HEK293 (cell line): ENCODE measurements at regions not wholly inside any gene's neighbourhood (a gene's known extent, or its start where the extent isn't known, plus 50 kb on each side); places are given as distances from the start of the nearest gene placed in this dataset.
"Not testable (repeated sequence)": the region's sequence is repeated elsewhere in the genome, so short reads cannot be mapped to it uniquely, and the experiment has no call there.

Experiments used
- CTCF ChIA-PET: fragments of 350-600 bp; formaldehyde crosslinking; extraction: SDS; loops from one replicate; lab custom pipeline; 2021; ENCODE audit warnings: antibody characterized with exemption; lab: Yijun Ruan, JAX
- POLR2A ChIA-PET: fragments of 300-600 bp; formaldehyde crosslinking; extraction: SDS; loops from one replicate; lab custom pipeline; 2020; ENCODE audit warnings: antibody characterized with exemption, inconsistent platforms; lab: Yijun Ruan, JAX
- H3K27ac ChIP-seq: fragments of 200-500 bp; sonication (Bioruptor generic); 2 replicates; pipeline ENCODE4 v1.5.1; 2014; ENCODE audit warnings: low read depth, low read length, control low read depth, inconsistent platforms; ENCODE audit errors: extremely low read depth
- H3K36me3 ChIP-seq, 2 experiments: fragments of 200-500 bp in 1 of 2; sonication (Bioruptor generic) in 1 of 2; 1 replicate in 1 of 2; 2 replicates in 1 of 2; pipeline ENCODE4 v1.5.1; 2014 to 2017; ENCODE audit warnings: inconsistent platforms in 2 of 2, low read length in 2 of 2; ENCODE audit not compliant: control insufficient read depth in 2 of 2, insufficient read depth in 1 of 2
- H3K4me1 ChIP-seq: fragments of 200-500 bp; sonication (Bioruptor generic); 2 replicates; pipeline ENCODE4 v1.5.1; 2014; ENCODE audit warnings: mild to moderate bottlenecking, low read length, inconsistent platforms; ENCODE audit not compliant: control insufficient read depth, insufficient read depth
- H3K4me3 ChIP-seq: 2 replicates; pipeline ENCODE4 v1.5.1; 2011; ENCODE audit warnings: low read depth, mild to moderate bottlenecking, control low read depth, low read length, moderate library complexity
- H3K9me3 ChIP-seq: fragments of 200-500 bp; sonication (Bioruptor generic); 2 replicates; pipeline ENCODE4 v1.5.1; 2014; ENCODE audit warnings: low read depth, low read length, inconsistent platforms; ENCODE audit not compliant: control insufficient read depth, insufficient read depth
- BCL11A ChIP-seq: fragments of 450-650 bp; formaldehyde crosslinking; IDR thresholded peaks from 2 replicates; pipeline ENCODE4 v1.5.1; 2016; ENCODE audit warnings: low read depth, missing biosample characterization, missing genetic modification characterization
- SETDB1 ChIP-seq: IDR thresholded peaks from one replicate; pipeline ENCODE4 v1.6.1; 2017; ENCODE audit warnings: mild to moderate bottlenecking, low read length, moderate library complexity, mixed read lengths; ENCODE audit not compliant: insufficient read length
- TCF7L2 ChIP-seq: IDR thresholded peaks from 2 replicates; pipeline ENCODE4 v1.6.1; 2011; ENCODE audit warnings: low read depth, mild to moderate bottlenecking, inconsistent platforms, low read length, moderate library complexity, borderline replicate concordance
- ZNF155 ChIP-seq: fragments of 450-650 bp; formaldehyde crosslinking; IDR thresholded peaks from 2 replicates; pipeline ENCODE4 v1.5.1; 2016; ENCODE audit warnings: missing biosample characterization, missing genetic modification characterization
- ZNF211 ChIP-seq: fragments of 450-650 bp; formaldehyde crosslinking; IDR thresholded peaks from 2 replicates; pipeline ENCODE4 v1.5.1; 2016; ENCODE audit warnings: low read depth, missing biosample characterization, missing genetic modification characterization
- ZNF391 ChIP-seq: fragments of 450-650 bp; formaldehyde crosslinking; IDR thresholded peaks from 2 replicates; pipeline ENCODE4 v1.5.1; 2016; ENCODE audit warnings: low read depth, missing biosample characterization, missing genetic modification characterization, borderline replicate concordance
- ZNF394 ChIP-seq: fragments of 450-650 bp; formaldehyde crosslinking; IDR thresholded peaks from 2 replicates; pipeline ENCODE4 v1.5.1; 2016; ENCODE audit warnings: missing biosample characterization, missing genetic modification characterization, mild to moderate bottlenecking, moderate library complexity, borderline replicate concordance
- ZNF529 ChIP-seq: fragments of 450-650 bp; formaldehyde crosslinking; IDR thresholded peaks from 2 replicates; pipeline ENCODE4 v1.5.1; 2017; ENCODE audit warnings: missing genetic modification characterization, missing biosample characterization; ENCODE audit not compliant: insufficient replicate concordance
- ZNF658 ChIP-seq: fragments of 450-650 bp; formaldehyde crosslinking; IDR thresholded peaks from 2 replicates; pipeline ENCODE4; 2016; ENCODE audit warnings: missing biosample characterization, missing genetic modification characterization
- ZNF776 ChIP-seq: fragments of 450-650 bp; formaldehyde crosslinking; IDR thresholded peaks from 2 replicates; pipeline ENCODE4 v1.5.0; 2017; ENCODE audit warnings: missing biosample characterization, missing genetic modification characterization, borderline replicate concordance
- ZNF843 ChIP-seq: fragments of 450-650 bp; formaldehyde crosslinking; IDR thresholded peaks from 2 replicates; pipeline ENCODE4 v1.5.1; 2016; ENCODE audit warnings: missing biosample characterization, missing genetic modification characterization
- TF ChIP-seq, protein P1 (sequence below): fragments of 450-650 bp; formaldehyde crosslinking; IDR thresholded peaks from 2 replicates; pipeline ENCODE4 v1.5.1; 2016; ENCODE audit warnings: missing biosample characterization, missing genetic modification characterization
- TF ChIP-seq, protein P2 (sequence below): fragments of 450-650 bp; formaldehyde crosslinking; IDR thresholded peaks from 2 replicates; pipeline ENCODE4 v1.5.1; 2016; ENCODE audit warnings: missing biosample characterization, missing genetic modification characterization
- TF ChIP-seq, protein P3 (sequence below): fragments of 450-650 bp; formaldehyde crosslinking; IDR thresholded peaks from 2 replicates; pipeline ENCODE4 v1.5.1; 2017; ENCODE audit warnings: missing biosample characterization, missing genetic modification characterization
- TF ChIP-seq, protein P4 (sequence below): fragments of 450-650 bp; formaldehyde crosslinking; IDR thresholded peaks from 2 replicates; pipeline ENCODE4 v1.5.1; 2016; ENCODE audit warnings: missing biosample characterization, missing genetic modification characterization
- TF ChIP-seq, protein P5 (sequence below): fragments of 450-650 bp; formaldehyde crosslinking; IDR thresholded peaks from 2 replicates; pipeline ENCODE4 v1.5.1; 2016; ENCODE audit warnings: missing biosample characterization, missing genetic modification characterization
- TF ChIP-seq, protein P6 (sequence below): fragments of 450-650 bp; formaldehyde crosslinking; IDR thresholded peaks from 2 replicates; pipeline ENCODE4; 2016; ENCODE audit warnings: missing biosample characterization, missing genetic modification characterization
- TF ChIP-seq, protein P7 (sequence below): fragments of 450-650 bp; formaldehyde crosslinking; IDR thresholded peaks from 2 replicates; pipeline ENCODE4 v1.5.1; 2016; ENCODE audit warnings: missing biosample characterization, missing genetic modification characterization

DNA sequence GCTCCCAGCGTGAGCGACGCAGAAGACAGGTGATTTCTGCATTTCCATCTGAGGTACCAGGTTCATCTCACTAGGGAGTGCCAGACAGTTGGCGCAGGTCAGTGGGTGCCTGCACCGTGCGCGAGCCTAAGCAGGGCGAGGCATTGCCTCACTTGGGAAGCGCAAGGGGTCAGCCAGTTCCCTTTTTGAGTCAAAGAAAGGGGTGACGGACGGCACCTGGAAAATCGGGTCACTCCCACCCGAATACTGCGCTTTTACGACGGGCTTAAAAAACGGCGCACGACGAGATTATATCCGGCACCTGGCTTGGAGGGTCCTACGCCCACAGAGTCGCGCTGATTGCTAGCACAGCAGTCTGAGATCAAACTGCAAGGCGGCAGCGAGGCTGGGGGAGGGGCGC, 915.9 kb upstream of the FBXO33 start:
- H3K9me3 ChIP-seq, H3K27ac ChIP-seq, H3K36me3 ChIP-seq, H3K4me1 ChIP-seq, POLR2A ChIA-PET, CTCF ChIA-PET, H3K4me3 ChIP-seq: not testable (repeated sequence)

DNA sequence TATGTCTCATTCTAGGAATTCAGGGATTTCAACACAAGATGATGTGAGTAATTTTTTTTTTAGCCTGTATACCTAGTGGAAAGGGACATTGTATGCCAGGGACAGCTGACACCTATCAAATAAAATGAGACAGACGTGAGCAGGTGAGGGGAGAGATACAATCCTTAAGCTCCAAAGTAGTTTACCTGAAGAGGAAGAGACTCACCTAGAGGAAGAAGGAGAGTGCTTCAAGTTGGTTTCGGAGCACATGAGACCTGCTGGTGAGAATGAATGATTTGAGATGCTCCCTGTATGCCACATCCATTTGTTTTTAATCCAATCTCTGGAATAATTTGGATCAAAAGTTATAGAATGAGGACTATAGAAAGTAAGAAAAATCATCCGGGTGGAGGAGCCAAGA, 915.4 kb upstream of the FBXO33 start:
- H3K36me3 ChIP-seq, result no peaks in the 10 kb centered on the region
- no peaks in the 10 kb centered on the region for H3K9me3 ChIP-seq
- no peak overlapping the region for H3K4me3 ChIP-seq
- no peak overlapping the region for H3K27ac ChIP-seq
- H3K4me1 ChIP-seq, result no peaks in the 10 kb centered on the region
- ChIA-PET POLR2A (no interaction called here), CTCF (no interaction called here)
- TF ChIP-seq ZNF529 (tag by site-specific recombination) (no peak), ZNF391 (no peak), SETDB1 (no peak), ZNF211 (tag by site-specific recombination) (no peak), ZNF843 (no peak), TCF7L2 (no peak), ZNF394 (tag by site-specific recombination) (no peak), ZNF155 (tag by site-specific recombination) (no peak), ZNF776 (tag by site-specific recombination) (no peak), BCL11A (no peak), ZNF658 (tag by site-specific recombination) (no peak)
- TF ChIP-seq, protein P1, sequence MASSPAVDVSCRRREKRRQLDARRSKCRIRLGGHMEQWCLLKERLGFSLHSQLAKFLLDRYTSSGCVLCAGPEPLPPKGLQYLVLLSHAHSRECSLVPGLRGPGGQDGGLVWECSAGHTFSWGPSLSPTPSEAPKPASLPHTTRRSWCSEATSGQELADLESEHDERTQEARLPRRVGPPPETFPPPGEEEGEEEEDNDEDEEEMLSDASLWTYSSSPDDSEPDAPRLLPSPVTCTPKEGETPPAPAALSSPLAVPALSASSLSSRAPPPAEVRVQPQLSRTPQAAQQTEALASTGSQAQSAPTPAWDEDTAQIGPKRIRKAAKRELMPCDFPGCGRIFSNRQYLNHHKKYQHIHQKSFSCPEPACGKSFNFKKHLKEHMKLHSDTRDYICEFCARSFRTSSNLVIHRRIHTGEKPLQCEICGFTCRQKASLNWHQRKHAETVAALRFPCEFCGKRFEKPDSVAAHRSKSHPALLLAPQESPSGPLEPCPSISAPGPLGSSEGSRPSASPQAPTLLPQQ (tag by site-specific recombination), result no peak
- TF ChIP-seq, protein P2, sequence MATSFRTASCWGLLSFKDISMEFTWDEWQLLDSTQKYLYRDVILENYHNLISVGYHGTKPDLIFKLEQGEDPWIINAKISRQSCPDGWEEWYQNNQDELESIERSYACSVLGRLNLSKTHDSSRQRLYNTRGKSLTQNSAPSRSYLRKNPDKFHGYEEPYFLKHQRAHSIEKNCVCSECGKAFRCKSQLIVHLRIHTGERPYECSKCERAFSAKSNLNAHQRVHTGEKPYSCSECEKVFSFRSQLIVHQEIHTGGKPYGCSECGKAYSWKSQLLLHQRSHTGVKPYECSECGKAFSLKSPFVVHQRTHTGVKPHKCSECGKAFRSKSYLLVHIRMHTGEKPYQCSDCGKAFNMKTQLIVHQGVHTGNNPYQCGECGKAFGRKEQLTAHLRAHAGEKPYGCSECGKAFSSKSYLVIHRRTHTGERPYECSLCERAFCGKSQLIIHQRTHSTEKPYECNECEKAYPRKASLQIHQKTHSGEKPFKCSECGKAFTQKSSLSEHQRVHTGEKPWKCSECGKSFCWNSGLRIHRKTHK (tag by site-specific recombination), result no peak
- TF ChIP-seq, protein P3, sequence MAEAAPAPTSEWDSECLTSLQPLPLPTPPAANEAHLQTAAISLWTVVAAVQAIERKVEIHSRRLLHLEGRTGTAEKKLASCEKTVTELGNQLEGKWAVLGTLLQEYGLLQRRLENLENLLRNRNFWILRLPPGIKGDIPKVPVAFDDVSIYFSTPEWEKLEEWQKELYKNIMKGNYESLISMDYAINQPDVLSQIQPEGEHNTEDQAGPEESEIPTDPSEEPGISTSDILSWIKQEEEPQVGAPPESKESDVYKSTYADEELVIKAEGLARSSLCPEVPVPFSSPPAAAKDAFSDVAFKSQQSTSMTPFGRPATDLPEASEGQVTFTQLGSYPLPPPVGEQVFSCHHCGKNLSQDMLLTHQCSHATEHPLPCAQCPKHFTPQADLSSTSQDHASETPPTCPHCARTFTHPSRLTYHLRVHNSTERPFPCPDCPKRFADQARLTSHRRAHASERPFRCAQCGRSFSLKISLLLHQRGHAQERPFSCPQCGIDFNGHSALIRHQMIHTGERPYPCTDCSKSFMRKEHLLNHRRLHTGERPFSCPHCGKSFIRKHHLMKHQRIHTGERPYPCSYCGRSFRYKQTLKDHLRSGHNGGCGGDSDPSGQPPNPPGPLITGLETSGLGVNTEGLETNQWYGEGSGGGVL, result no peak
- TF ChIP-seq, protein P4, sequence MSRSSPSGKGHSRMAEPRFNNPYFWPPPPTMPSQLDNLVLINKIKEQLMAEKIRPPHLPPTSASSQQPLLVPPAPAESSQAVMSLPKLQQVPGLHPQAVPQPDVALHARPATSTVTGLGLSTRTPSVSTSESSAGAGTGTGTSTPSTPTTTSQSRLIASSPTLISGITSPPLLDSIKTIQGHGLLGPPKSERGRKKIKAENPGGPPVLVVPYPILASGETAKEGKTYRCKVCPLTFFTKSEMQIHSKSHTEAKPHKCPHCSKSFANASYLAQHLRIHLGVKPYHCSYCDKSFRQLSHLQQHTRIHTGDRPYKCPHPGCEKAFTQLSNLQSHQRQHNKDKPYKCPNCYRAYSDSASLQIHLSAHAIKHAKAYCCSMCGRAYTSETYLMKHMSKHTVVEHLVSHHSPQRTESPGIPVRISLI, result no peak
- TF ChIP-seq, protein P5, sequence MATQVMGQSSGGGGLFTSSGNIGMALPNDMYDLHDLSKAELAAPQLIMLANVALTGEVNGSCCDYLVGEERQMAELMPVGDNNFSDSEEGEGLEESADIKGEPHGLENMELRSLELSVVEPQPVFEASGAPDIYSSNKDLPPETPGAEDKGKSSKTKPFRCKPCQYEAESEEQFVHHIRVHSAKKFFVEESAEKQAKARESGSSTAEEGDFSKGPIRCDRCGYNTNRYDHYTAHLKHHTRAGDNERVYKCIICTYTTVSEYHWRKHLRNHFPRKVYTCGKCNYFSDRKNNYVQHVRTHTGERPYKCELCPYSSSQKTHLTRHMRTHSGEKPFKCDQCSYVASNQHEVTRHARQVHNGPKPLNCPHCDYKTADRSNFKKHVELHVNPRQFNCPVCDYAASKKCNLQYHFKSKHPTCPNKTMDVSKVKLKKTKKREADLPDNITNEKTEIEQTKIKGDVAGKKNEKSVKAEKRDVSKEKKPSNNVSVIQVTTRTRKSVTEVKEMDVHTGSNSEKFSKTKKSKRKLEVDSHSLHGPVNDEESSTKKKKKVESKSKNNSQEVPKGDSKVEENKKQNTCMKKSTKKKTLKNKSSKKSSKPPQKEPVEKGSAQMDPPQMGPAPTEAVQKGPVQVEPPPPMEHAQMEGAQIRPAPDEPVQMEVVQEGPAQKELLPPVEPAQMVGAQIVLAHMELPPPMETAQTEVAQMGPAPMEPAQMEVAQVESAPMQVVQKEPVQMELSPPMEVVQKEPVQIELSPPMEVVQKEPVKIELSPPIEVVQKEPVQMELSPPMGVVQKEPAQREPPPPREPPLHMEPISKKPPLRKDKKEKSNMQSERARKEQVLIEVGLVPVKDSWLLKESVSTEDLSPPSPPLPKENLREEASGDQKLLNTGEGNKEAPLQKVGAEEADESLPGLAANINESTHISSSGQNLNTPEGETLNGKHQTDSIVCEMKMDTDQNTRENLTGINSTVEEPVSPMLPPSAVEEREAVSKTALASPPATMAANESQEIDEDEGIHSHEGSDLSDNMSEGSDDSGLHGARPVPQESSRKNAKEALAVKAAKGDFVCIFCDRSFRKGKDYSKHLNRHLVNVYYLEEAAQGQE, result no peak
- TF ChIP-seq, protein P6, sequence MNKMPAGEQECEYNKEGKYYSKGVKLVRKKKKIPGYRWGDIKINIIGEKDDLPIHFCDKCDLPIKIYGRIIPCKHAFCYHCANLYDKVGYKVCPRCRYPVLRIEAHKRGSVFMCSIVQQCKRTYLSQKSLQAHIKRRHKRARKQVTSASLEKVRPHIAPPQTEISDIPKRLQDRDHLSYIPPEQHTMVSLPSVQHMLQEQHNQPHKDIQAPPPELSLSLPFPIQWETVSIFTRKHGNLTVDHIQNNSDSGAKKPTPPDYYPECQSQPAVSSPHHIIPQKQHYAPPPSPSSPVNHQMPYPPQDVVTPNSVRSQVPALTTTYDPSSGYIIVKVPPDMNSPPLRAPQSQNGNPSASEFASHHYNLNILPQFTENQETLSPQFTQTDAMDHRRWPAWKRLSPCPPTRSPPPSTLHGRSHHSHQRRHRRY, result no peak
- TF ChIP-seq, protein P7, sequence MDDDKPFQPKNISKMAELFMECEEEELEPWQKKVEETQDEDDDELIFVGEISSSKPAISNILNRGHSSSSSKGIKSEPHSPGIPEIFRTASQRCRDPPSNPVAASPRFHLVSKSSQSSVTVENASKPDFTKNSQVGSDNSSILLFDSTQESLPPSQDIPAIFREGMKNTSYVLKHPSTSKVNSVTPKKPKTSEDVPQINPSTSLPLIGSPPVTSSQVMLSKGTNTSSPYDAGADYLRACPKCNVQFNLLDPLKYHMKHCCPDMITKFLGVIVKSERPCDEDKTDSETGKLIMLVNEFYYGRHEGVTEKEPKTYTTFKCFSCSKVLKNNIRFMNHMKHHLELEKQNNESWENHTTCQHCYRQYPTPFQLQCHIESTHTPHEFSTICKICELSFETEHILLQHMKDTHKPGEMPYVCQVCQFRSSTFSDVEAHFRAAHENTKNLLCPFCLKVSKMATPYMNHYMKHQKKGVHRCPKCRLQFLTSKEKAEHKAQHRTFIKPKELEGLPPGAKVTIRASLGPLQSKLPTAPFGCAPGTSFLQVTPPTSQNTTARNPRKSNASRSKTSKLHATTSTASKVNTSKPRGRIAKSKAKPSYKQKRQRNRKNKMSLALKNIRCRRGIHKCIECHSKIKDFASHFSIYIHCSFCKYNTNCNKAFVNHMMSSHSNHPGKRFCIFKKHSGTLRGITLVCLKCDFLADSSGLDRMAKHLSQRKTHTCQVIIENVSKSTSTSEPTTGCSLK (tag by site-specific recombination), result no peak
